ENCODE measurements at regions not wholly inside any gene's neighbourhood (a gene's known extent, or its start where the extent isn't known, plus 50 kb on each side); places are given as distances from the start of the nearest gene placed in this dataset.

- 96% methylated on average over 2 of the region's 2 CpGs for WGBS
- H3K36me3 ChIP-seq, result no peaks in the 10 kb centered on the region
- no peak for DNase-seq (ENCODE audit: low spot score)
- no peaks in the 10 kb centered on the region for H3K4me1 ChIP-seq (replicated peaks)
- no peak for TF ChIP-seq CTCF (IDR thresholded peaks at IDR 0.05)
- no peak for TF ChIP-seq POLR2AphosphoS5 (IDR thresholded peaks at IDR 0.05)
- no peak for TF ChIP-seq POLR2A (IDR thresholded peaks at IDR 0.05)
- intact Hi-C loops (cut with DNase I), result loop anchor here (5.0 kb wide), 1 partner anchor 213 kb away; the partner anchor contains the start of gene CYP26B1
- H3K4me3 ChIP-seq, result no peak overlapping the region
- H3K27ac ChIP-seq, result no peak overlapping the region
- H3K27me3 ChIP-seq (replicated peaks; ENCODE audit: insufficient read depth), result no peaks in the 10 kb centered on the region
- no peaks in the 10 kb centered on the region for H3K9me3 ChIP-seq
Observed at GRCh38 chr2:71934320-71934593, 213.4 kb downstream of the CYP26B1 start.

GRCh38 chr2:71933467-71934319, 214.0 kb downstream of the CYP26B1 start:
- no peak for TF ChIP-seq POLR2AphosphoS5 (IDR thresholded peaks at IDR 0.05)
- TF ChIP-seq CTCF (IDR thresholded peaks at IDR 0.05), result peak in 1 of 4 experiments; percentile 16
- no peak for DNase-seq (ENCODE audit: low spot score)
- H3K4me3 ChIP-seq, result no peak overlapping the region
- no peaks in the 10 kb centered on the region for H3K27me3 ChIP-seq (replicated peaks; ENCODE audit: insufficient read depth)
- no peaks in the 10 kb centered on the region for H3K4me1 ChIP-seq (replicated peaks)
- intact Hi-C loops (cut with DNase I), result loop anchor here (5.0 kb wide), 1 partner anchor 214 kb away; the partner anchor contains the start of gene CYP26B1
- WGBS, result 79% methylated on average over 8 of the region's 8 CpGs
- H3K36me3 ChIP-seq, result no peaks in the 10 kb centered on the region
- no peaks in the 10 kb centered on the region for H3K9me3 ChIP-seq
- no peak overlapping the region for H3K27ac ChIP-seq

- H3K9me3 ChIP-seq, result no peaks in the 10 kb centered on the region
Observed at GRCh38 chr2:71932780-71933466, 214.7 kb downstream of the CYP26B1 start.

GRCh38 chr2:71932037-71932779, 215.5 kb downstream of the CYP26B1 start:
- TF ChIP-seq POLR2A (IDR thresholded peaks at IDR 0.05) (no peak), CTCF (IDR thresholded peaks at IDR 0.05) (no peak), POLR2AphosphoS5 (IDR thresholded peaks at IDR 0.05) (no peak)
- WGBS, result 63% methylated on average over 13 of the region's 13 CpGs

More at GRCh38 chr2:71932780-71933466, 214.7 kb downstream of the CYP26B1 start:
- H3K4me3 ChIP-seq, result no peak overlapping the region
- no peak overlapping the region for H3K27ac ChIP-seq
- 86% methylated on average over 13 of the region's 13 CpGs for WGBS
- intact Hi-C loops (cut with DNase I), result loop anchor here (5.0 kb wide), 1 partner anchor 214 kb away; the partner anchor contains the start of gene CYP26B1
- DNase-seq (ENCODE audit: low spot score), result no peak
- H3K4me1 ChIP-seq (replicated peaks), result no peaks in the 10 kb centered on the region
- TF ChIP-seq POLR2AphosphoS5 (IDR thresholded peaks at IDR 0.05) (no peak), POLR2A (IDR thresholded peaks at IDR 0.05) (no peak), CTCF (IDR thresholded peaks at IDR 0.05) (no peak)
- no peaks in the 10 kb centered on the region for H3K36me3 ChIP-seq
- H3K27me3 ChIP-seq (replicated peaks; ENCODE audit: insufficient read depth), result no peaks in the 10 kb centered on the region

More at GRCh38 chr2:71932037-71932779, 215.5 kb downstream of the CYP26B1 start:
- H3K36me3 ChIP-seq, result no peaks in the 10 kb centered on the region
- no peak overlapping the region for H3K4me3 ChIP-seq
- no peaks in the 10 kb centered on the region for H3K27me3 ChIP-seq (replicated peaks; ENCODE audit: insufficient read depth)
- H3K27ac ChIP-seq, result no peak overlapping the region
- intact Hi-C loops (cut with DNase I), result loop anchor here (5.0 kb wide), 1 partner anchor 215 kb away; the partner anchor contains the start of gene CYP26B1
- peak; percentile 1 for DNase-seq (ENCODE audit: low spot score)
- no peaks in the 10 kb centered on the region for H3K9me3 ChIP-seq
- H3K4me1 ChIP-seq (replicated peaks), result no peaks in the 10 kb centered on the region

Data from prostate gland (tissue), 2 donors.